ENCODE measurements at regions not wholly inside any gene's neighbourhood (a gene's known extent, or its start where the extent isn't known, plus 50 kb on each side); places are given as distances from the start of the nearest gene placed in this dataset.

DNA sequence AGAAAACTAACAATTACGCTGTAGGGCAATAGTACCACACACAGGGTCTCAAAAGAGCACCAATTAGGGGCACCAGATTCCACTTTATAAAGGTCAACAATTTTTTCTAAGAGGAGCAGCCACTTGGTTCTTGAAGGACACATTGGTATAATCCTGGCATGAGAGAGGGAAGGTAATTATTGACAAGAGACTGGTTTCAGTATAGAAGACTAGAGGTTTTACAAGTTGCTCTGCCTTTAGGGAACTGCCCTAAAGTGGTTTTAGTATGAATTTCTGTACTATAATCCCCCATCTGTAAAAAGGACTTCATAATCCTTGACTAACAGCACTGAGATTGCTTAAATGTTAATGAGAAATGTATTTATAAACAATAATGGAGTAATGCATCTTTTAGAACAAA lies 648.5 kb upstream of the PTBP2 start:
- Mint-ChIP-seq H3K4me1 (no peaks in the 10 kb centered on the region), H3K4me3 (no peak overlapping the region), H3K36me3 (no peaks in the 10 kb centered on the region), H3K9me3 (peaks cover 0 to 8% (median 4%) of the 10 kb centered on the region in 7 donors), H3K27ac (no peak overlapping the region), H3K27me3 (ENCODE audit: low read depth in 3 of 3) (peaks cover 0 to 2% (median 0%) of the 10 kb centered on the region in 3 donors)
- Histone ChIP-seq H3K9ac (ENCODE audit: insufficient read depth, low read length, poor library complexity, severe bottlenecking) (no peak overlapping the region), H3K4me3 (replicated peaks in 1 of 3; ENCODE audit: low read depth in 2 of 3, low read length in 3 of 3) (no peak overlapping the region), H3K27me3 (ENCODE audit: control insufficient read depth in 2 of 2, insufficient read depth in 2 of 2, low read length in 2 of 2) (no peaks in the 10 kb centered on the region), H3K27ac (ENCODE audit: low read depth in 1 of 2, low read length in 2 of 2) (no peak overlapping the region), H3K4me2 (replicated peaks; ENCODE audit: extremely low read depth, low read length, poor library complexity, severe bottlenecking) (no peak overlapping the region), H4K20me1 (ENCODE audit: insufficient read depth, low read length) (no peaks in the 10 kb centered on the region), H3K4me1 (ENCODE audit: control insufficient read depth in 1 of 2, insufficient read depth in 2 of 2, low read length in 2 of 2) (no peaks in the 10 kb centered on the region), H3K36me3 (replicated peaks in 1 of 2; ENCODE audit: control insufficient read depth in 1 of 2, insufficient read depth in 2 of 2, low read length in 2 of 2) (no peaks in the 10 kb centered on the region), H2AFZ (ENCODE audit: insufficient read depth, low read depth, low read length, poor library complexity, severe bottlenecking) (no peak overlapping the region), H3K9me3 (replicated peaks in 1 of 2; ENCODE audit: control insufficient read depth in 1 of 2, insufficient read depth in 1 of 2, low read length in 2 of 2) (peaks cover 0 to 8% of the 10 kb centered on the region in 2 donors), H3K79me2 (ENCODE audit: insufficient read depth, low read length) (no peaks in the 10 kb centered on the region)
- no CpG with 5 or more reads among the region's 1 CpG for WGBS (ENCODE audit: insufficient coverage)
- intact Hi-C loops (cut with micrococcal nuclease), result no loop called here
- TF ChIP-seq, protein P1, sequence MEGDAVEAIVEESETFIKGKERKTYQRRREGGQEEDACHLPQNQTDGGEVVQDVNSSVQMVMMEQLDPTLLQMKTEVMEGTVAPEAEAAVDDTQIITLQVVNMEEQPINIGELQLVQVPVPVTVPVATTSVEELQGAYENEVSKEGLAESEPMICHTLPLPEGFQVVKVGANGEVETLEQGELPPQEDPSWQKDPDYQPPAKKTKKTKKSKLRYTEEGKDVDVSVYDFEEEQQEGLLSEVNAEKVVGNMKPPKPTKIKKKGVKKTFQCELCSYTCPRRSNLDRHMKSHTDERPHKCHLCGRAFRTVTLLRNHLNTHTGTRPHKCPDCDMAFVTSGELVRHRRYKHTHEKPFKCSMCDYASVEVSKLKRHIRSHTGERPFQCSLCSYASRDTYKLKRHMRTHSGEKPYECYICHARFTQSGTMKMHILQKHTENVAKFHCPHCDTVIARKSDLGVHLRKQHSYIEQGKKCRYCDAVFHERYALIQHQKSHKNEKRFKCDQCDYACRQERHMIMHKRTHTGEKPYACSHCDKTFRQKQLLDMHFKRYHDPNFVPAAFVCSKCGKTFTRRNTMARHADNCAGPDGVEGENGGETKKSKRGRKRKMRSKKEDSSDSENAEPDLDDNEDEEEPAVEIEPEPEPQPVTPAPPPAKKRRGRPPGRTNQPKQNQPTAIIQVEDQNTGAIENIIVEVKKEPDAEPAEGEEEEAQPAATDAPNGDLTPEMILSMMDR (IDR thresholded peaks at IDR 0.05), result no peak
- no peak for DNase-seq

DNA sequence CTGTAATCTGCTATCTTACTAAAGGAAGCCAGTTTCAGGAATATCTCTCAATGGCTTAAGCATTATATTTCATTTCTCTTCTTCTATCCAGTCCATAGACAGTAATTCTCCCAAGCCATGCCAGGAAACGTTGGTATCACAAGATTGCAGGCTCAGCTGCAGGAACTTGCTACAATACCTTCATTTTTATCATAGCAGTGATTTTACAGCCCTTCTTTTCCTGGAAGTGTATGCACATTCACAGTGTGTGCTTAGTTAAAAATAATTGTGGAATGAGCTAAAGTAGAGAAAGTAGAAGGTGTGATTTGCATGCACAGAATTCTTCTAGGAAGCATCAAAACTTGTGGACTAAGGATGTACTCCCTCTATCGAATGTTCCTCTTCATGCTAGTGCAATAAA lies 647.2 kb upstream of the PTBP2 start:
- DNase-seq, result no peak
- Histone ChIP-seq H3K4me3 (replicated peaks in 1 of 3; ENCODE audit: low read depth in 2 of 3, low read length in 3 of 3) (no peak overlapping the region), H3K9ac (ENCODE audit: insufficient read depth, low read length, poor library complexity, severe bottlenecking) (no peak overlapping the region), H3K27me3 (ENCODE audit: control insufficient read depth in 2 of 2, insufficient read depth in 2 of 2, low read length in 2 of 2) (no peaks in the 10 kb centered on the region), H4K20me1 (ENCODE audit: insufficient read depth, low read length) (no peaks in the 10 kb centered on the region), H3K79me2 (ENCODE audit: insufficient read depth, low read length) (no peaks in the 10 kb centered on the region), H3K4me1 (ENCODE audit: control insufficient read depth in 1 of 2, insufficient read depth in 2 of 2, low read length in 2 of 2) (no peaks in the 10 kb centered on the region), H3K4me2 (replicated peaks; ENCODE audit: extremely low read depth, low read length, poor library complexity, severe bottlenecking) (no peak overlapping the region), H3K9me3 (replicated peaks in 1 of 2; ENCODE audit: control insufficient read depth in 1 of 2, insufficient read depth in 1 of 2, low read length in 2 of 2) (peaks cover 0 to 8% of the 10 kb centered on the region in 2 donors), H2AFZ (ENCODE audit: insufficient read depth, low read depth, low read length, poor library complexity, severe bottlenecking) (no peak overlapping the region), H3K27ac (ENCODE audit: low read depth in 1 of 2, low read length in 2 of 2) (no peak overlapping the region), H3K36me3 (replicated peaks in 1 of 2; ENCODE audit: control insufficient read depth in 1 of 2, insufficient read depth in 2 of 2, low read length in 2 of 2) (no peaks in the 10 kb centered on the region)
- no CpG with 5 or more reads among the region's 2 CpGs for WGBS (ENCODE audit: insufficient coverage)
- Mint-ChIP-seq H3K9me3 (peaks cover 2 to 8% (median 5%) of the 10 kb centered on the region in 7 donors), H3K36me3 (no peaks in the 10 kb centered on the region), H3K4me1 (no peaks in the 10 kb centered on the region), H3K4me3 (no peak overlapping the region), H3K27me3 (ENCODE audit: low read depth in 3 of 3) (peaks cover 0 to 2% (median 0%) of the 10 kb centered on the region in 3 donors), H3K27ac (no peak overlapping the region)
- TF ChIP-seq, protein P1 (IDR thresholded peaks at IDR 0.05), result no peak
- intact Hi-C loops (cut with micrococcal nuclease), result no loop called here

Data from CD14-positive monocyte (primary cell).